MM.1S (cell line): ENCODE measurements at regions not wholly inside any gene's neighbourhood (a gene's known extent, or its start where the extent isn't known, plus 50 kb on each side); places are given as distances from the start of the nearest gene placed in this dataset.

Source experiments
- CTCF ChIP-seq: fragments of 300-600 bp; sonication (generic); IDR thresholded peaks from 2 replicates; pipeline ENCODE4 v1.5.1; 2016; ENCODE audit warnings: antibody characterized with exemption, low read length, mixed read lengths
- EZH2 ChIP-seq: fragments of 300-600 bp; sonication (generic); optimal IDR thresholded peaks from 2 replicates; pipeline ENCODE3; 2017; ENCODE audit warnings: low read depth, mild to moderate bottlenecking, antibody characterized with exemption, low read length, mixed read lengths
- EZH2phosphoT487 ChIP-seq: fragments of 300-600 bp; sonication (generic); IDR thresholded peaks from 2 replicates; pipeline ENCODE4 v1.6.1; 2018; ENCODE audit warnings: antibody characterized with exemption, low read length

DNA sequence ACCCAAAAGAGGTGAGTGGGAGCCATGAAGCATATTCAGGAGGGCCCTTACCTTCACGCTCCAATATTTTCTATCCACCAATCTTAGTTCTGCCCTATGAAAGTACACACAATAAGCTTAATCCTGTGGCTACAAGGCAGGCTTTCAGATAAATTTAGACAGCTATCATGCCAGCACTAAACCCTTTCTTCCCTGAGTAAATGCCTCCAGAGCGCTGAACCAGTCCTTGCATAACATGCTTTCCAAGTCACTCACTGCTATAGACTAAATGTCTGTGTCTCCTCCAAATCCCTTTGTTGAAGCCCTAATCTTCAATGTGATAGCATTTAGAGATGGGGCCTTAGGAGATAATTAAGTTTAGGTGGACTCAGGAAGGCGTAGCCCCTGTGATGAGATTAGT lies 50.3 kb upstream of the FIBIN start:
- TF ChIP-seq CTCF (no peak), EZH2 (no peak), EZH2phosphoT487 (no peak)
